ENCODE measurements at regions not wholly inside any gene's neighbourhood (a gene's known extent, or its start where the extent isn't known, plus 50 kb on each side); places are given as distances from the start of the nearest gene placed in this dataset.

DNA sequence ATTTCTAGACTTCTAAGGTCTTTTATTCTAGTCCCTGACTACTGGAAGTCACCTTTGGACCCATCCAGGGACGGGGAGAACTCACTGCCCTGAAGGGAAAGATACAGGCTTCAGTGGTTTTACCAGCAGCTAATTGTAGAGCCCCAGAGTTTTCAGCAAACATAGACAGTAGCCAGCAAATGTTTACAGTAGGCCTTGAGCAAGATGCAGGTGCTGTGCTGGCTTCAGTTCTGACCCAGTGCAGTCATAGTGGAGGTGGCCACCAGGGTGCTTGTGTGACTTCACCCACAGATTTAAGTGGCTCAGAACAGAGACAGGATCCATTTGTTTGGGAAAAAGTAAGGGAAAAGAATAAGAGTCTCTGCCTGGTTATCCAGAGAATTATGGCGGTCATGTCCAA lies 384.4 kb upstream of the AR start:
- no peak for TF ChIP-seq MAFK (IDR thresholded peaks at IDR 0.05; ENCODE audit: low read depth, low read length)
- no peak for TF ChIP-seq CHD1 (IDR thresholded peaks at IDR 0.05; ENCODE audit: low read depth, low read length)
- TF ChIP-seq, protein P1, sequence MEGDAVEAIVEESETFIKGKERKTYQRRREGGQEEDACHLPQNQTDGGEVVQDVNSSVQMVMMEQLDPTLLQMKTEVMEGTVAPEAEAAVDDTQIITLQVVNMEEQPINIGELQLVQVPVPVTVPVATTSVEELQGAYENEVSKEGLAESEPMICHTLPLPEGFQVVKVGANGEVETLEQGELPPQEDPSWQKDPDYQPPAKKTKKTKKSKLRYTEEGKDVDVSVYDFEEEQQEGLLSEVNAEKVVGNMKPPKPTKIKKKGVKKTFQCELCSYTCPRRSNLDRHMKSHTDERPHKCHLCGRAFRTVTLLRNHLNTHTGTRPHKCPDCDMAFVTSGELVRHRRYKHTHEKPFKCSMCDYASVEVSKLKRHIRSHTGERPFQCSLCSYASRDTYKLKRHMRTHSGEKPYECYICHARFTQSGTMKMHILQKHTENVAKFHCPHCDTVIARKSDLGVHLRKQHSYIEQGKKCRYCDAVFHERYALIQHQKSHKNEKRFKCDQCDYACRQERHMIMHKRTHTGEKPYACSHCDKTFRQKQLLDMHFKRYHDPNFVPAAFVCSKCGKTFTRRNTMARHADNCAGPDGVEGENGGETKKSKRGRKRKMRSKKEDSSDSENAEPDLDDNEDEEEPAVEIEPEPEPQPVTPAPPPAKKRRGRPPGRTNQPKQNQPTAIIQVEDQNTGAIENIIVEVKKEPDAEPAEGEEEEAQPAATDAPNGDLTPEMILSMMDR (conservative IDR thresholded peaks at IDR 0.05; ENCODE audit: low read depth, low read length) = no peak
- no peak for TF ChIP-seq FOS (IDR thresholded peaks at IDR 0.05; ENCODE audit: low read depth, low read length)
- TF ChIP-seq BHLHE40 (IDR thresholded peaks at IDR 0.05; ENCODE audit: low read depth, low read length) = no peak
- TF ChIP-seq NFE2L2 (IDR thresholded peaks at IDR 0.05; ENCODE audit: low read depth, low read length) = no peak
- no peak for TF ChIP-seq RAD21 (IDR thresholded peaks at IDR 0.05; ENCODE audit: low read length)
- TF ChIP-seq, protein P2, sequence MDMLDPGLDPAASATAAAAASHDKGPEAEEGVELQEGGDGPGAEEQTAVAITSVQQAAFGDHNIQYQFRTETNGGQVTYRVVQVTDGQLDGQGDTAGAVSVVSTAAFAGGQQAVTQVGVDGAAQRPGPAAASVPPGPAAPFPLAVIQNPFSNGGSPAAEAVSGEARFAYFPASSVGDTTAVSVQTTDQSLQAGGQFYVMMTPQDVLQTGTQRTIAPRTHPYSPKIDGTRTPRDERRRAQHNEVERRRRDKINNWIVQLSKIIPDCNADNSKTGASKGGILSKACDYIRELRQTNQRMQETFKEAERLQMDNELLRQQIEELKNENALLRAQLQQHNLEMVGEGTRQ (IDR thresholded peaks at IDR 0.05; ENCODE audit: low read depth, low read length) = no peak
- TF ChIP-seq, protein P3, sequence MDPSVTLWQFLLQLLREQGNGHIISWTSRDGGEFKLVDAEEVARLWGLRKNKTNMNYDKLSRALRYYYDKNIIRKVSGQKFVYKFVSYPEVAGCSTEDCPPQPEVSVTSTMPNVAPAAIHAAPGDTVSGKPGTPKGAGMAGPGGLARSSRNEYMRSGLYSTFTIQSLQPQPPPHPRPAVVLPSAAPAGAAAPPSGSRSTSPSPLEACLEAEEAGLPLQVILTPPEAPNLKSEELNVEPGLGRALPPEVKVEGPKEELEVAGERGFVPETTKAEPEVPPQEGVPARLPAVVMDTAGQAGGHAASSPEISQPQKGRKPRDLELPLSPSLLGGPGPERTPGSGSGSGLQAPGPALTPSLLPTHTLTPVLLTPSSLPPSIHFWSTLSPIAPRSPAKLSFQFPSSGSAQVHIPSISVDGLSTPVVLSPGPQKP (IDR thresholded peaks at IDR 0.05; ENCODE audit: borderline replicate concordance, low read depth, low read length) = no peak
- TF ChIP-seq RCOR1 (IDR thresholded peaks at IDR 0.05; ENCODE audit: insufficient replicate concordance, low read length) = no peak
- no peak for TF ChIP-seq SMC3 (IDR thresholded peaks at IDR 0.05; ENCODE audit: low read depth, low read length)
- no peak for TF ChIP-seq MXI1 (IDR thresholded peaks at IDR 0.05; ENCODE audit: borderline replicate concordance, low read depth, low read length)
- TF ChIP-seq CEBPB (IDR thresholded peaks at IDR 0.05; ENCODE audit: low read depth, low read length) = no peak
- TF ChIP-seq POLR2A (IDR thresholded peaks at IDR 0.05; ENCODE audit: low read depth, low read length) = no peak
